Activated CD4-positive, alpha-beta T cell treated with anti-CD3 and anti-CD28 coated beads, Interleukin-10, Interleukin-2, amounts not matched to agents 100 ng/mL and 50 ng/mL, durations not matched to agents 16 hours and 8 hours (primary cell): ENCODE measurements at regions not wholly inside any gene's neighbourhood (a gene's known extent, or its start where the extent isn't known, plus 50 kb on each side); places are given as distances from the start of the nearest gene placed in this dataset.
"Not testable (repeated sequence)": the region's sequence is repeated elsewhere in the genome, so short reads cannot be mapped to it uniquely, and the experiment has no call there.

ENCODE experiments used
- DNase-seq: peaks from one replicate; pipeline ENCODE4 v3.0.0-alpha.2; 2020

GRCh38 chr10:43922335-43923280 is 273.9 kb upstream of the ZNF32 start:
- no peak for DNase-seq

GRCh38 chr10:43921881-43922280 is 273.2 kb upstream of the ZNF32 start:
- DNase-seq = no peak

- no peak for DNase-seq
Measured at GRCh38 chr10:43921478-43921877, 272.8 kb upstream of the ZNF32 start.

- not testable (repeated sequence) for DNase-seq
Measured at GRCh38 chr10:43920236-43920758, 271.6 kb upstream of the ZNF32 start.

GRCh38 chr10:43913676-43914235 is 265.1 kb upstream of the ZNF32 start:
- no peak for DNase-seq

- no peak for DNase-seq
Measured at GRCh38 chr10:43912469-43912868, 263.8 kb upstream of the ZNF32 start.

GRCh38 chr10:43906490-43906889 is 257.8 kb upstream of the ZNF32 start:
- no peak for DNase-seq

- DNase-seq = no peak
Measured at GRCh38 chr10:43905512-43906236, 257.0 kb upstream of the ZNF32 start.

- no peak for DNase-seq
Measured at GRCh38 chr10:43904844-43905243, 256.2 kb upstream of the ZNF32 start.

- no peak for DNase-seq
Measured at GRCh38 chr10:43904301-43904700, 255.6 kb upstream of the ZNF32 start.

- no peak for DNase-seq
Measured at GRCh38 chr10:43903451-43903850, 254.8 kb upstream of the ZNF32 start.

- no peak for DNase-seq
Measured at GRCh38 chr10:43902842-43903241, 254.2 kb upstream of the ZNF32 start.

GRCh38 chr10:43901744-43902504 is 253.2 kb upstream of the ZNF32 start:
- DNase-seq = no peak

GRCh38 chr10:43901302-43901701 is 252.6 kb upstream of the ZNF32 start:
- no peak for DNase-seq

- DNase-seq = no peak
Measured at GRCh38 chr10:43900571-43900970, 251.9 kb upstream of the ZNF32 start.

- DNase-seq = no peak
Measured at GRCh38 chr10:43899224-43899959, 250.7 kb upstream of the ZNF32 start.

- no peak for DNase-seq
Measured at GRCh38 chr10:43898592-43898991, 249.9 kb upstream of the ZNF32 start.

GRCh38 chr10:43897765-43898419 is 249.2 kb upstream of the ZNF32 start:
- no peak for DNase-seq

GRCh38 chr10:43892062-43892770 is 243.5 kb upstream of the ZNF32 start:
- DNase-seq = no peak

- no peak for DNase-seq
Measured at GRCh38 chr10:43891241-43891640, 242.6 kb upstream of the ZNF32 start.

GRCh38 chr10:43890124-43890523 is 241.4 kb upstream of the ZNF32 start:
- no peak for DNase-seq
